Adipocyte (in vitro differentiated cells): ENCODE measurements at regions not wholly inside any gene's neighbourhood (a gene's known extent, or its start where the extent isn't known, plus 50 kb on each side); places are given as distances from the start of the nearest gene placed in this dataset.
"Not testable (repeated sequence)": the region's sequence is repeated elsewhere in the genome, so short reads cannot be mapped to it uniquely, and the experiment has no call there.

Experiments
- DNase-seq: peaks from one replicate; pipeline ENCODE4 v3.0.0-alpha.2; 2015; ENCODE audit warnings: low read depth
- H3K27me3 ChIP-seq: replicated peaks from 2 replicates; pipeline ENCODE4 v1.7.0; 2013; ENCODE audit warnings: mild to moderate bottlenecking, low read length, moderate library complexity; ENCODE audit not compliant: control insufficient read depth, insufficient read depth
- H3K36me3 ChIP-seq: 2 replicates; pipeline ENCODE4 v1.7.0; 2013; ENCODE audit warnings: low read length, mild to moderate bottlenecking, moderate library complexity; ENCODE audit not compliant: control insufficient read depth, insufficient read depth, severe bottlenecking
- H3K4me1 ChIP-seq: 2 replicates; pipeline ENCODE4 v1.7.0; 2013; ENCODE audit warnings: mild to moderate bottlenecking, low read length, moderate library complexity; ENCODE audit not compliant: control insufficient read depth, insufficient read depth
- H3K4me3 ChIP-seq: 2 replicates; pipeline ENCODE4 v1.7.0; 2013; ENCODE audit warnings: mild to moderate bottlenecking, low read length, moderate library complexity
- H3K9ac ChIP-seq: 2 replicates; pipeline ENCODE4 v1.7.0; 2013; ENCODE audit warnings: mild to moderate bottlenecking, low read length, moderate library complexity
- H3K9me3 ChIP-seq: 2 replicates; pipeline ENCODE4 v1.7.0; 2013; ENCODE audit warnings: mild to moderate bottlenecking, low read length, moderate library complexity; ENCODE audit not compliant: control insufficient read depth

DNA sequence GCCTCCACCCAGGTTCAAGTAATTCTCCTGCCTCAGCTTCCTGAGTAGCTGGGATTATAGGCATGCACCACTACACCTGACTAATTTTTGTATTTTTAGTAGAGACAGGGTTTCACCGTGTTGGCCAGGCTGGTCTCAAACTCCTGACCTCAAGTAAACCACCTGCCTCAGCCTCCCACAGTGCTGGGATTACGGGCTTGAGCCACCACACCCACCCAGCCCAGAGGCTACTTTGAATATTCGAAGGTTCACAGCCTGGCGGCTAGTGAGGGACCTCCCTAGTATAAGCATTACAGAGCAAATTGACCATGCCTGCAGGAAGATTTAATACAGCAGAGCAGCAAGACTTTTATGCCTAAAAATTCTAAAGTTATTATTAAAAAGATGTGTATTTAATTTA, 86.6 kb downstream of the SEPTIN7 start:
- peaks cover 77% of the 10 kb centered on the region for H3K36me3 ChIP-seq
- not testable (repeated sequence) for H3K4me3 ChIP-seq, H3K9me3 ChIP-seq, H3K27me3 ChIP-seq, H3K9ac ChIP-seq, DNase-seq, H3K4me1 ChIP-seq

GRCh38 chr7:35889001-35889400, 88.1 kb downstream of the SEPTIN7 start:
- Histone ChIP-seq H3K36me3 (peaks cover 64% of the 10 kb centered on the region), H3K9ac (no peak overlapping the region), H3K27me3 (no peaks in the 10 kb centered on the region), H3K4me1 (no peaks in the 10 kb centered on the region), H3K9me3 (no peaks in the 10 kb centered on the region), H3K4me3 (no peak overlapping the region)
- DNase-seq = no peak

DNA sequence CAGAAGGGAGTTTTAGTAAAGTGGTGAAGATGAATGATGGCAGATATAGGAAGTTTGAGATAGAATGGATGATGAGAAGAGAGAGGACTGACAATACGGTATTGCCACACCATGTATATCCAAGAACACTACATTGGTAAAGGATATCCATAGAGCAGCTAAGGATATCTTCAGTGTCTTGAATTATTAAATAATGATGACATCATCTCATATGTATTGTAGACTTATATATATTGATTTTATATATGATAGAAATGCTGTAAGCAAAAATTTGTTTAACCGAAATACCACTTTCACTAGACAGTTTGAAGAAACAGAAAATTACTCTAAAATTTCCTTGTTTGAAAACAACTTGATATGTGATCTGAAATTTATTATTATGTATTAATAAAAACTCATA, 89.0 kb downstream of the SEPTIN7 start:
- Histone ChIP-seq H3K27me3 (no peaks in the 10 kb centered on the region), H3K4me3 (no peak overlapping the region), H3K9ac (no peak overlapping the region), H3K36me3 (peaks cover 55% of the 10 kb centered on the region), H3K9me3 (no peaks in the 10 kb centered on the region), H3K4me1 (peaks cover 6% of the 10 kb centered on the region)
- DNase-seq = no peak

DNA sequence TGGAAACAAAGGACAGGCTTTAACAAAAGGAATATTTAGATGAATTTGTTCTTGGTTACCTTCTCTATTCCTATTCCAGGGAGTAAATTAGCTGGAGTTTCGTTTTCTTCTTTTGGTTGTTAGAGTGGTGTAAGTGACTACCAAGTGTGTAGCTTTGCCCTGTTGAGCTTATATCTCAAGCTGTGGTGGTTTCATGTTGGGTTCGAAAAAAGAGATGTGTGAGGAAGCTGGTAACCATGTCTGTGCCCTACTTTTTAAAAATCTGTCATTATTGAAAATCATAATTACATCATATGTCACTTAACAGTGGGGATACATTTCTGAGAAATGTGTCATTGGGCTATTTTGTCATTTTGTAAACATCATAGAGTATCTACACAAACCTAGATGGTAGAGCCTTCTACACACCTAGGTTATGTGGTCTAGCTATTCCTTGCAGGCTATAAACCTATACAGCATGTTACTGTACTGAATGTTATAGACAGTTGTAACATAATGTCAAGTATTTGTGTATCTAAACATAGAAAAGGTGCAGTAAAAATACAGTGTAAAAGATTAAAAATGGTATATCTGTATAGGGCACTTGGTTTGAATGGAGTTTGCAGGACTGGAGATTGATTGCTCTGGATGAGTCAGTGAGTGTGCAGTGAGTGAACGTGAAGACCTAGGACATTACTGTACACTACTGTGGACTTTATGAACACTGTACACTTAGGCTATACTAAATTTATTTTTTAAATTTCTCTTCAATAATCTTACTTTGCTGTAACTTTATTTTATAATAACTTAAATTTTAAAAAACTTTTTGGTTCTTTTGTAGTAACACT, 90.4 kb downstream of the SEPTIN7 start:
- Histone ChIP-seq H3K4me1 (peaks cover 9% of the 10 kb centered on the region), H3K27me3 (no peaks in the 10 kb centered on the region), H3K9ac (no peak overlapping the region), H3K36me3 (peaks cover 42% of the 10 kb centered on the region), H3K4me3 (no peak overlapping the region), H3K9me3 (no peaks in the 10 kb centered on the region)
- DNase-seq = no peak

DNA sequence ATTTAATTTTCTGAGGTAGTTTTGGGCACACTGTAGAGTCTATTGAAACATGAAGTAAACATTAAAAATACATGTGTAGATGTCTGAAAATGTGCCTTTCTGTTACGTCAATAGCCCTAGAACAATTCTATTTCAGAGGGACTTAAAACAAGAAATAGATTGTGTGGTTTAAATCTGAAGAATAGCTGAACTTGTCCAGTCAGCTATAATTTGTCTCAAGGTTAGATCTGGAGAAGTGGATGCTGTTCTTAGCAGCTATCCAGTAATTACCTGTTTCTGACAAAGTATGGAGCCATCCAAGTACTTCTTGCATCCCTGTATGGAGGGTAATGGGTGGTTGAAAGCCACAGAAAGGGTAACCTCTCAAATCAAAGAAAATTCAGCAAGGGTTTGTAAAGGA, 92.8 kb downstream of the SEPTIN7 start:
- H3K9ac ChIP-seq = no peak overlapping the region
- no peaks in the 10 kb centered on the region for H3K9me3 ChIP-seq
- H3K27me3 ChIP-seq = no peaks in the 10 kb centered on the region
- no peak overlapping the region for H3K4me3 ChIP-seq
- H3K4me1 ChIP-seq = peaks cover 9% of the 10 kb centered on the region
- H3K36me3 ChIP-seq = peaks cover 37% of the 10 kb centered on the region
- DNase-seq = no peak

GRCh38 chr7:35894721-35895120, 93.9 kb downstream of the SEPTIN7 start:
- H3K4me1 ChIP-seq = peaks cover 9% of the 10 kb centered on the region
- no peak for DNase-seq
- H3K36me3 ChIP-seq = peaks cover 39% of the 10 kb centered on the region
- no peak overlapping the region for H3K9ac ChIP-seq
- no peak overlapping the region for H3K4me3 ChIP-seq
- no peaks in the 10 kb centered on the region for H3K27me3 ChIP-seq
- no peaks in the 10 kb centered on the region for H3K9me3 ChIP-seq

GRCh38 chr7:35900651-35901050, 99.8 kb downstream of the SEPTIN7 start:
- Histone ChIP-seq H3K9me3 (no peaks in the 10 kb centered on the region), H3K36me3 (peaks cover 66% of the 10 kb centered on the region), H3K27me3 (no peaks in the 10 kb centered on the region), H3K9ac (no peak overlapping the region), H3K4me3 (no peak overlapping the region), H3K4me1 (no peaks in the 10 kb centered on the region)
- no peak for DNase-seq

- no peak overlapping the region for H3K9ac ChIP-seq
- no peaks in the 10 kb centered on the region for H3K27me3 ChIP-seq
- peaks cover 11% of the 10 kb centered on the region for H3K4me1 ChIP-seq
- H3K9me3 ChIP-seq = no peaks in the 10 kb centered on the region
- peaks cover 32% of the 10 kb centered on the region for H3K36me3 ChIP-seq
- no peak overlapping the region for H3K4me3 ChIP-seq
- DNase-seq = peak; percentile 60
Measured at GRCh38 chr7:35905555-35905954, 104.7 kb downstream of the SEPTIN7 start.

- Histone ChIP-seq H3K4me1 (peaks cover 11% of the 10 kb centered on the region), H3K4me3 (no peak overlapping the region), H3K9ac (no peak overlapping the region), H3K9me3 (no peaks in the 10 kb centered on the region), H3K27me3 (no peaks in the 10 kb centered on the region), H3K36me3 (peaks cover 27% of the 10 kb centered on the region)
- peak; percentile 83 for DNase-seq
Measured at GRCh38 chr7:35906191-35906908, 105.5 kb downstream of the SEPTIN7 start.

DNA sequence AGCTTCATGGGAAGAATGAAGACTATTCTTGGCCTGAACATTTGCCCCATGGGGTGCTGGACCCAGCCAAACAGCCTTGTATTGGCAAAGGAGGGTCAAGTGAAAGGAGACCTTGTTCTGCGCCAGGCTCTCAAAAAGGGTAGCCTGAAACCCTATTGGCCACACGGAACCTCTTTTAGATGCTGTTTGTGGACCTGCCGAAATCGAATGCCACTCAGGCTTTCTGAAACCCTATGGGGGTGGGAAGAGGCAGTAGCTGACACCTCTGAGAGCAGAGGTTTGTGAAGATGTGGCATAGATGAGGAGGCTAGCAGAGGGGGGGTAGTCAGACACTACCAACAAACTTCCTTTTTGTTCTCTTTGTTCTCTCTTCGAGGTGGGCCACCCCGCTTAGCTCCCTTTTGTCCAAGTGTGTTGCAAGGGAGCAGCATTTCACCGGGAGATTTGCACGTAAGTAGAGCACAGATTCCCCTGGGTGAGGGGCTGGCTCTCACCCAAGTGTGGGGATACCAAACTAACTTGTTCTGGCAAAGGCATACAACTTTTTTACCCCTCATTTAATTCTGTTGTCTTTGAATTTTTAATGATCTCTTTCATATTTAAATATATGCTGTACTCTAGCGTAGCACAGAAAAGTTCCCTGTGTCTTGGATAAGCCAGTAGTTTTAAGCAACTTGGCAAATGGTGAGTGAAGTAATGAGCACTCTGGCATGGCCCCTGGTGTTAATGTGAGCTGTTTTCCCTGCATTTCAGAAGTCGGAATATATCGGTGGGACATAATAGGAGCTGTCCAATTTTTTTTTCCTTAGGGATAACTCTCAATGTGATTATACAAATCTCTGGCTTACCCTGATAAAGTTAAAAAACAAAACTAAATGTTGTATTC, 107.7 kb downstream of the SEPTIN7 start:
- Histone ChIP-seq H3K9me3 (no peaks in the 10 kb centered on the region), H3K36me3 (peaks cover 14% of the 10 kb centered on the region), H3K9ac (no peak overlapping the region), H3K4me3 (no peak overlapping the region), H3K27me3 (no peaks in the 10 kb centered on the region), H3K4me1 (peaks cover 11% of the 10 kb centered on the region)
- DNase-seq = no peak

GRCh38 chr7:35909870-35910357, 109.1 kb downstream of the SEPTIN7 start:
- DNase-seq = no peak
- Histone ChIP-seq H3K9me3 (no peaks in the 10 kb centered on the region), H3K4me3 (no peak overlapping the region), H3K9ac (no peak overlapping the region), H3K27me3 (no peaks in the 10 kb centered on the region), H3K36me3 (peaks cover 3% of the 10 kb centered on the region), H3K4me1 (peaks cover 11% of the 10 kb centered on the region)
